SK-N-SH treated with all-trans-retinoic acid at 6 μM for 48 hours (cell line): ENCODE measurements at regions not wholly inside any gene's neighbourhood (a gene's known extent, or its start where the extent isn't known, plus 50 kb on each side); places are given as distances from the start of the nearest gene placed in this dataset.

Experiments used
- CREB5 ChIP-seq: fragments of 250-450 bp; sonication (Bioruptor Pico); IDR thresholded peaks from 2 replicates; pipeline ENCODE4 v1.5.1; 2020; ENCODE audit warnings: low read depth, mild to moderate bottlenecking, moderate library complexity
- CSRNP3 ChIP-seq: fragments of 250-450 bp; sonication (Bioruptor Pico); IDR thresholded peaks from 2 replicates; pipeline ENCODE4 v1.5.1; 2021; ENCODE audit warnings: mild to moderate bottlenecking, moderate library complexity
- SNAI2 ChIP-seq: fragments of 250-450 bp; sonication (Bioruptor Pico); IDR thresholded peaks from 2 replicates; pipeline ENCODE4 v1.5.0; 2020; ENCODE audit warnings: mild to moderate bottlenecking, moderate library complexity
- ZNF70 ChIP-seq: fragments of 450-650 bp; formaldehyde crosslinking; IDR thresholded peaks from 2 replicates; pipeline ENCODE4 v1.5.0; 2020; ENCODE audit warnings: mild to moderate bottlenecking, moderate library complexity

- TF ChIP-seq CSRNP3 (CRISPR knock-in tag): no peak
- no peak for TF ChIP-seq CREB5 (CRISPR knock-in tag)
- TF ChIP-seq ZNF70 (CRISPR knock-in tag): no peak
- no peak for TF ChIP-seq SNAI2
Observed at GRCh38 chr2:13197248-13197647, 480.5 kb downstream of the TRIB2 start.
